WTC11 (cell line): ENCODE measurements at regions not wholly inside any gene's neighbourhood (a gene's known extent, or its start where the extent isn't known, plus 50 kb on each side); places are given as distances from the start of the nearest gene placed in this dataset.

Experiments
- ATAC-seq: fragments of 200-7000 bp; cut with Tn5 transposase; 2 replicates; pipeline ENCODE4 v1.10.0; 2021; ENCODE audit warnings: mild to moderate bottlenecking, moderate library complexity
- CTCF ChIA-PET: fragments of 300-600 bp; sonication (Branson Sonifier 250); formaldehyde crosslinking; loops from one replicate; lab custom pipeline; 2021; ENCODE audit warnings: antibody characterized with exemption; lab: Charles Lee
- POLR2A ChIA-PET: fragments of 350-600 bp; sonication (Branson Sonifier 250); formaldehyde crosslinking; loops from one replicate; lab custom pipeline; 2021; ENCODE audit warnings: antibody characterized with exemption; lab: Charles Lee
- DNase-seq: peaks from one replicate; pipeline ENCODE4 v3.0.0; 2021; ENCODE audit warnings: low spot score
- H3K27ac Mint-ChIP-seq: 2 replicates; pipeline ENCODE4 v1.8.0; 2021; ENCODE audit warnings: mixed read lengths
- H3K27me3 Mint-ChIP-seq: 2 replicates; pipeline ENCODE4 v1.8.0; 2021; ENCODE audit warnings: low read depth, mild to moderate bottlenecking, moderate library complexity, mixed read lengths
- H3K36me3 Mint-ChIP-seq: 2 replicates; pipeline ENCODE4 v1.8.0; 2021; ENCODE audit warnings: mixed read lengths
- H3K4me1 Mint-ChIP-seq: 2 replicates; pipeline ENCODE4 v1.8.0; 2022; ENCODE audit warnings: mixed read lengths
- H3K4me3 Mint-ChIP-seq: 2 replicates; pipeline ENCODE4 v1.8.0; 2021; ENCODE audit warnings: mild to moderate bottlenecking, moderate library complexity, mixed read lengths
- H3K9me3 Mint-ChIP-seq: 2 replicates; pipeline ENCODE4 v1.8.0; 2021; ENCODE audit warnings: mixed read lengths
- AR ChIP-seq: fragments of 250-450 bp; sonication (Bioruptor Pico); IDR thresholded peaks from 2 replicates; pipeline ENCODE4 v1.9.0; 2021; ENCODE audit warnings: mild to moderate bottlenecking
- CREM ChIP-seq: sonication (generic); formaldehyde crosslinking; IDR thresholded peaks from 2 replicates; pipeline ENCODE4 v1.8.1; 2022; ENCODE audit warnings: mild to moderate bottlenecking, missing genetic modification reagents, moderate library complexity
- FOXJ3 ChIP-seq: sonication (generic); formaldehyde crosslinking; IDR thresholded peaks from 2 replicates; pipeline ENCODE4 v1.9.0; 2021; ENCODE audit warnings: missing genetic modification reagents, mild to moderate bottlenecking, borderline replicate concordance
- FOXK1 ChIP-seq: sonication (generic); formaldehyde crosslinking; IDR thresholded peaks from 2 replicates; pipeline ENCODE4 v1.8.0; 2022; ENCODE audit warnings: mild to moderate bottlenecking, moderate library complexity, missing genetic modification reagents
- FOXP1 ChIP-seq: sonication (generic); formaldehyde crosslinking; IDR thresholded peaks from 2 replicates; pipeline ENCODE4 v1.8.0; 2022; ENCODE audit warnings: missing genetic modification reagents, mild to moderate bottlenecking, moderate library complexity, borderline replicate concordance
- GRHL2 ChIP-seq: fragments of 250-450 bp; sonication (Bioruptor Pico); IDR thresholded peaks from 2 replicates; pipeline ENCODE4 v1.8.0; 2022; ENCODE audit warnings: mild to moderate bottlenecking, moderate library complexity; ENCODE audit not compliant: insufficient replicate concordance, severe bottlenecking
- JUN ChIP-seq: sonication (generic); formaldehyde crosslinking; IDR thresholded peaks from 2 replicates; pipeline ENCODE4 v1.8.0; 2023; ENCODE audit warnings: mild to moderate bottlenecking, missing genetic modification reagents
- KAT7 ChIP-seq: sonication (generic); formaldehyde crosslinking; IDR thresholded peaks from 2 replicates; pipeline ENCODE4 v1.8.1; 2023; ENCODE audit warnings: missing genetic modification reagents, mild to moderate bottlenecking, borderline replicate concordance
- NFATC4 ChIP-seq: fragments of 250-450 bp; sonication (Bioruptor Pico); IDR thresholded peaks from 2 replicates; pipeline ENCODE4 v1.9.0; 2021; ENCODE audit warnings: mild to moderate bottlenecking
- NR2C2 ChIP-seq: sonication (generic); formaldehyde crosslinking; IDR thresholded peaks from 2 replicates; pipeline ENCODE4 v1.8.0; 2022; ENCODE audit warnings: mild to moderate bottlenecking, missing genetic modification reagents
- PREB ChIP-seq: sonication (generic); formaldehyde crosslinking; IDR thresholded peaks from 2 replicates; pipeline ENCODE4 v1.8.1; 2022; ENCODE audit warnings: mild to moderate bottlenecking, missing genetic modification reagents, moderate library complexity, borderline replicate concordance
- SMAD3 ChIP-seq: sonication (generic); formaldehyde crosslinking; IDR thresholded peaks from 2 replicates; pipeline ENCODE4 v1.8.0; 2022; ENCODE audit warnings: missing genetic modification reagents, mild to moderate bottlenecking, borderline replicate concordance
- SMAD4 ChIP-seq: sonication (generic); formaldehyde crosslinking; IDR thresholded peaks from 2 replicates; pipeline ENCODE4 v1.8.0; 2022; ENCODE audit warnings: mild to moderate bottlenecking, missing genetic modification reagents
- SOX15 ChIP-seq: fragments of 250-450 bp; sonication (Bioruptor Pico); IDR thresholded peaks from 2 replicates; pipeline ENCODE4 v1.9.0; 2021; ENCODE audit warnings: mild to moderate bottlenecking
- USF1 ChIP-seq: sonication (generic); formaldehyde crosslinking; IDR thresholded peaks from 2 replicates; pipeline ENCODE4 v1.8.0; 2022; ENCODE audit warnings: mild to moderate bottlenecking, missing genetic modification reagents
- ZBTB43 ChIP-seq: sonication (generic); formaldehyde crosslinking; IDR thresholded peaks from 2 replicates; pipeline ENCODE4 v1.8.1; 2023; ENCODE audit warnings: mild to moderate bottlenecking, missing genetic modification reagents
- ZNF219 ChIP-seq: sonication (generic); formaldehyde crosslinking; IDR thresholded peaks from 2 replicates; pipeline ENCODE4 v1.8.0; 2023; ENCODE audit warnings: missing genetic modification reagents, mild to moderate bottlenecking, borderline replicate concordance
- ZNF263 ChIP-seq: sonication (generic); formaldehyde crosslinking; IDR thresholded peaks from 2 replicates; pipeline ENCODE4 v1.8.1; 2022; ENCODE audit warnings: low read depth, mild to moderate bottlenecking, moderate library complexity, missing genetic modification reagents
- ZNF281 ChIP-seq: sonication (generic); formaldehyde crosslinking; IDR thresholded peaks from 2 replicates; pipeline ENCODE4 v1.8.0; 2023; ENCODE audit warnings: mild to moderate bottlenecking, missing genetic modification reagents
- ZNF396 ChIP-seq: fragments of 250-450 bp; sonication (Bioruptor Pico); IDR thresholded peaks from 2 replicates; pipeline ENCODE4 v1.8.0; 2021; ENCODE audit warnings: mild to moderate bottlenecking, moderate library complexity, borderline replicate concordance
- ZNF423 ChIP-seq: fragments of 250-450 bp; sonication (Bioruptor Pico); IDR thresholded peaks from 2 replicates; pipeline ENCODE4 v2.1.2; 2022; ENCODE audit warnings: mild to moderate bottlenecking, moderate library complexity
- ZNF671 ChIP-seq: fragments of 250-450 bp; sonication (Bioruptor Pico); IDR thresholded peaks from 2 replicates; pipeline ENCODE4 v1.8.0; 2021; ENCODE audit warnings: mild to moderate bottlenecking
- TF ChIP-seq, protein P1 (sequence below): sonication (generic); formaldehyde crosslinking; IDR thresholded peaks from 2 replicates; pipeline ENCODE4 v1.8.0; 2023; ENCODE audit warnings: missing genetic modification reagents
- TF ChIP-seq, protein P2 (sequence below): sonication (generic); formaldehyde crosslinking; IDR thresholded peaks from 2 replicates; pipeline ENCODE4 v1.8.1; 2023; ENCODE audit warnings: mild to moderate bottlenecking, moderate library complexity, missing genetic modification reagents

DNA sequence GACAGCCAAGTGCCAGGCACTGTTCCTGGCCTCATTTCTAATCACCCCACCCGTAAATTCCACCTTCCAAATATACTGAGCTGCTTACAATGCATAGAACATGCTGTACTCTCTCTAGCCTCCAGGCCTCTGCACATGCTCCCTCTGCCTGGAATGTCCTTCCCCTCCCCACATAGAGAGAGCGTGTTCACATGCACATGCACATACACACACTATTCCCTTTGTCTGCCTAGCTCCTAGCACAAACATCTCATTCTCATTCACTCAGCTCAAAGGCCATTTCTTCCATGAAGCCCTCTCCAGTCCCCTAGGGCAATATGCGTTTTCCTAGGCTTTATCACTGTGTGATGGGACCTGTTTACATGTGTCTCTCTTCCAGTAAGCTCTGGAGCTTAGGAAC is 144.6 kb downstream of the WT1 start:
- CTCF ChIA-PET, result interaction anchor here (0.8 to 1.0 kb wide), 2 partner anchors 22 to 59 kb away, joined by 3 read pairs; no protein-coding TSS in a partner anchor
- Mint-ChIP-seq H3K4me1 (peaks cover 4% of the 10 kb centered on the region), H3K27ac (no peak overlapping the region), H3K4me3 (no peak overlapping the region), H3K36me3 (no peaks in the 10 kb centered on the region; the same call in 1 of the 2 replicates)
- POLR2A ChIA-PET, result no interaction called here
- ATAC-seq (no peak; the same call in 1 of the 2 replicates), DNase-seq (no peak)
- TF ChIP-seq ZNF219 (CRISPR knock-in tag) (no peak), JUN (CRISPR knock-in tag) (no peak), AR (CRISPR knock-in tag) (no peak), NR2C2 (CRISPR knock-in tag) (no peak), CREM (CRISPR knock-in tag) (no peak), FOXJ3 (CRISPR knock-in tag) (no peak), GRHL2 (no peak), SMAD4 (CRISPR knock-in tag) (no peak), SOX15 (CRISPR knock-in tag) (no peak), SMAD3 (no peak)
- TF ChIP-seq, protein P1, sequence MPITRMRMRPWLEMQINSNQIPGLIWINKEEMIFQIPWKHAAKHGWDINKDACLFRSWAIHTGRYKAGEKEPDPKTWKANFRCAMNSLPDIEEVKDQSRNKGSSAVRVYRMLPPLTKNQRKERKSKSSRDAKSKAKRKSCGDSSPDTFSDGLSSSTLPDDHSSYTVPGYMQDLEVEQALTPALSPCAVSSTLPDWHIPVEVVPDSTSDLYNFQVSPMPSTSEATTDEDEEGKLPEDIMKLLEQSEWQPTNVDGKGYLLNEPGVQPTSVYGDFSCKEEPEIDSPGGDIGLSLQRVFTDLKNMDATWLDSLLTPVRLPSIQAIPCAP (CRISPR knock-in tag), result no peak
- TF ChIP-seq, all 79 proteins: peak for 0
- peaks cover 2% of the 10 kb centered on the region; the same call in 1 of the 2 replicates for H3K27me3 Mint-ChIP-seq
- H3K9me3 Mint-ChIP-seq, result peaks cover 19% of the 10 kb centered on the region

DNA sequence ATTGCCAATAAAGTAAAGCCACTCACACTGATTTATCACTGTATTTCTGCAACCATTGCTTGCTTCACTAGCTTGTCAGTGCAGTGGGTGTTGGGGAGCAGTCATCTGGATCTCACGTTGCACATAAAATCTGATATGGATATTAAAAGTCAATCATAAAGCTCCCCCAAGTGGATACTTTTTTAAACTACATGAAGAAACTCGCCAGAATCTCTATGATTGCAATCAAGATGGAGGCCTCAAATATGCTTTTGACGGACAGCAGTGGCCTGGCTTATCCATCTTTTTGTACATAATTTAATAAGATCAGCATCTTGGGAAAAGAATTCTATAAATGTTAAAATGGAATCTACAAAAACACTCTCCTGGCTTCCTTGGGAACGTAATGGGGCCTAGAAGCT is 137.7 kb downstream of the WT1 start:
- DNase-seq (no peak), ATAC-seq (no peak)
- peaks cover 6% of the 10 kb centered on the region for H3K9me3 Mint-ChIP-seq
- TF ChIP-seq ZNF671 (CRISPR knock-in tag) (no peak), KAT7 (CRISPR knock-in tag) (no peak), ZNF396 (CRISPR knock-in tag) (no peak), FOXP1 (no peak), NFATC4 (CRISPR knock-in tag) (no peak), ZNF423 (CRISPR knock-in tag) (no peak), ZBTB43 (CRISPR knock-in tag) (no peak), ZNF281 (CRISPR knock-in tag) (no peak), USF1 (CRISPR knock-in tag) (no peak), ZNF263 (CRISPR knock-in tag) (no peak), FOXJ3 (CRISPR knock-in tag) (no peak), SOX15 (CRISPR knock-in tag) (no peak), FOXK1 (CRISPR knock-in tag) (no peak), PREB (CRISPR knock-in tag) (no peak)
- TF ChIP-seq, protein P1 (CRISPR knock-in tag), result no peak
- TF ChIP-seq, protein P2, sequence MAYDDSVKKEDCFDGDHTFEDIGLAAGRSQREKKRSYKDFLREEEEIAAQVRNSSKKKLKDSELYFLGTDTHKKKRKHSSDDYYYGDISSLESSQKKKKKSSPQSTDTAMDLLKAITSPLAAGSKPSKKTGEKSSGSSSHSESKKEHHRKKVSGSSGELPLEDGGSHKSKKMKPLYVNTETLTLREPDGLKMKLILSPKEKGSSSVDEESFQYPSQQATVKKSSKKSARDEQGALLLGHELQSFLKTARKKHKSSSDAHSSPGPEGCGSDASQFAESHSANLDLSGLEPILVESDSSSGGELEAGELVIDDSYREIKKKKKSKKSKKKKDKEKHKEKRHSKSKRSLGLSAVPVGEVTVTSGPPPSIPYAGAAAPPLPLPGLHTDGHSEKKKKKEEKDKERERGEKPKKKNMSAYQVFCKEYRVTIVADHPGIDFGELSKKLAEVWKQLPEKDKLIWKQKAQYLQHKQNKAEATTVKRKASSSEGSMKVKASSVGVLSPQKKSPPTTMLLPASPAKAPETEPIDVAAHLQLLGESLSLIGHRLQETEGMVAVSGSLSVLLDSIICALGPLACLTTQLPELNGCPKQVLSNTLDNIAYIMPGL, result no peak

More for the DNA sequence above, 137.7 kb downstream of the WT1 start:
- Mint-ChIP-seq H3K36me3 (no peaks in the 10 kb centered on the region), H3K4me3 (no peak overlapping the region), H3K4me1 (peaks cover 12% of the 10 kb centered on the region), H3K27ac (no peak overlapping the region), H3K27me3 (no peaks in the 10 kb centered on the region; the same call in 1 of the 2 replicates)
- CTCF ChIA-PET, result interaction anchor here (0.5 to 1.8 kb wide), 8 partner anchors 9 to 225 kb away, joined by 3 to 11 read pairs (median 4); no protein-coding TSS in a partner anchor
- POLR2A ChIA-PET, result no interaction called here
